ENCODE measurements at regions not wholly inside any gene's neighbourhood (a gene's known extent, or its start where the extent isn't known, plus 50 kb on each side); places are given as distances from the start of the nearest gene placed in this dataset.
"Not testable (repeated sequence)": the region's sequence is repeated elsewhere in the genome, so short reads cannot be mapped to it uniquely, and the experiment has no call there.

DNA sequence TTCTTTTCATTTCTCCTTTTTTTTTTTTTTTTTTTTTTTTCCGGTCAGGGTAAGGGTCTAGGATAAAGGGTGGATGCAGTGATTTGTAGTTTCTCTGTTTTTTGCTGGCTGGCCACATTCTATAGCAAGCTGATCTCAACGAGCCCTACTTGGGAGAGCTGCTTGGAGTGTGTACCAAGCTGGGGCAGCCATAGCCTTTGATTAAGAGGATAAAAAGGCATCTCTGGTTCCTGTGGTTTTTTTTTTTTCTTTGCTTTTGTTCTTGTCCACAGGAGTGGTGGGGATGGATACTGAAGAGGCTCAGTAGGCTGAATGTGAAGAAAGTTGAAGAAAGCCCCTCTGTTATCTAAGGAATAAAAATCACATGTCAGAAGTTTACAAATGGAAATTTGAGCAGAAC lies 955.3 kb upstream of the WWC1 start:
- no peak for DNase-seq (ENCODE audit: low read depth)

DNA sequence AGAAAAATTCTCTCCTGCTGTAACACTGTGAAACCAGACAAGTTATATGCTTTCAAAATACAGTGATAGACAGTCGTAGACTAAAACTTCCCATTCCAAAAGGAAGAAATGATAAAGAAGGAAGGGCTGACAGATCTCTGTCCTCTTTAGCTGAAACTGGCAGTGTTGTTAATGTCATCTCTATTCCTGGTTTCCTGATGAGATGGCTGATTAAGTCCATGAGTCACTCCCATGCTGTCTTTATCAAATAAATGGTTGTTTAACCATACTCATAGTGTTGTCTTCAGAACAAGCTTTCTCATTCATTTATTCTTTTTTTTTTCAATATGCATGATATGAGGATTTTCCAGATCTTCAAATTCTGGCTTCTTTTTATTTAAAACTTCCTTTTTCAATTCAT lies 952.2 kb upstream of the WWC1 start:
- no peak for DNase-seq (ENCODE audit: low read depth)

DNA sequence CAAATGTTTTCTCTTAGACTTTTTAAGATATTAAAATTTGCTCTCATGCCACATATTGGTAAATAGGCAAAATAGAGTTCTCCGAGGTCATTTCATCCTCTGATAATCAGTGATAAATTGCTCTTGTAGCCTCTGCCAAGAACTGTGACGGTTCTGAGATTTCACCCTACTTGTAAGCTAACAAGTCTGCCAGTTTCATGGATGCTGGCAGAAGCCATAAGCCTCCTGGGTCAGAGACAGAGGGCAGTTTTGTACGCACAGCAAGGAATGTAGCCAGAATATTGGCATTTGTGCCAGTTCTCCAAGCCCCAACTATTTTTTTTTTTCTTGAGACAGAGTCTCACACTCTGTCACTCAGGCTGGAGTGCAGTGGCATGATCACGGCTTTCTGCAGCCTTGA lies 945.0 kb upstream of the WWC1 start:
- no peak for DNase-seq (ENCODE audit: low read depth)

- DNase-seq (ENCODE audit: low read depth) = no peak
Observed at GRCh38 chr5:167348251-167348926, 943.1 kb upstream of the WWC1 start.

DNA sequence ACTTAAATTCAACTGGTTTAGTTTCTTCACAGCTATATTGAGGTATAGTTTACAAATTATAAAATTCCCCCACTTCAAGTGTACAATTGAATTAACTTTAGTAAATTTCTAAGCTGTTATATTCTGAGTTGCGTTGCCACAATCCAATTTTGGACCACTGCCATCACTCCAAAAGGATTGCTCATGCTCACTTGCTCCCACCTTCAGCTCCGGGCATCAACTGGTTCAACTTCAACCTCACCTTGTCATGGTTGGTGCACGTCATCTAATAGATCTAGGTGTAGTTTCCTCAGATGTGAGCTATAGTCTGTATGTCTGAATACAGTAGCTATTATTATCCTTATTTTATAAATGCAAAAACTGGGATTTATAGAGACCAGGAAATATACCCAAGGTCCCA lies 942.5 kb upstream of the WWC1 start:
- DNase-seq (ENCODE audit: low read depth) = no peak

DNA sequence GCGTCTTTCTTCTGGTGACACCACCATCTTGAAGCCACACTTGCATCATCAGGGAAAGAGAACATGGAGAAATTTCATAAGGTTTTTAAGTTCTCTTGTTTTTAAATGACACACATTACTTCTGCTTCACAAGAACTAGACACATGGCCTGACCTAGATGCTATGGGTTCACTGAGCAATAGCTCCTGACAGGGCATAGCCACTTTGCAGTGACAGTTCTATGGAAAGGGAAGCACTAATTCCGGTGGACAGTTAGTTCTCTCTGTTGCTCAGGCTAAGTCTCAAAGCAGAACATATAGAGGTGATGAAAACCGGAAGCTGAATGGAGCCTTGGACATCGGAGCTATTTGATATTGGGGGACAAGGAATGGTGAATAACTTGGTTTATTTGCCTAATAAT lies 940.1 kb upstream of the WWC1 start:
- no peak for DNase-seq (ENCODE audit: low read depth)

DNA sequence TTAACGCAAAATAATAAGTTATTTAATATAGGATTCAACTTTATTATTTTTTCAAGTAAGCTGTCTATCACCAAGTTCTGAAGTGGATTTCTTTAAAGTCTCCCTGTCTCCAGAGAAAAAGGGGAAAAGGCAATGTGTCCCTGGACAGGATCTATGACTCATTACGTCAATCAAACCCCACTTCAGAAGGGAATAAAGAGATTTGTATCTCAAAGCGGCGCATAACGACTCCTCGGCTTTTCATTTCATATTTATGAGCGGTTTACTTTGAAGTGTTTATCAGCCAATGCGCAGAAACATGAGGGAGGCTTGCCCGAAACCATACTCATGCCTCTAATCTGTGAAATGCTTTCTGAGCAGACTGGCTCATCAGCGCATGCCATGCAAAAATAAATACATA lies 938.6 kb upstream of the WWC1 start:
- no peak for DNase-seq (ENCODE audit: low read depth)

- DNase-seq (ENCODE audit: low read depth) = no peak
Observed at GRCh38 chr5:167355346-167355745, 936.1 kb upstream of the WWC1 start.

DNA sequence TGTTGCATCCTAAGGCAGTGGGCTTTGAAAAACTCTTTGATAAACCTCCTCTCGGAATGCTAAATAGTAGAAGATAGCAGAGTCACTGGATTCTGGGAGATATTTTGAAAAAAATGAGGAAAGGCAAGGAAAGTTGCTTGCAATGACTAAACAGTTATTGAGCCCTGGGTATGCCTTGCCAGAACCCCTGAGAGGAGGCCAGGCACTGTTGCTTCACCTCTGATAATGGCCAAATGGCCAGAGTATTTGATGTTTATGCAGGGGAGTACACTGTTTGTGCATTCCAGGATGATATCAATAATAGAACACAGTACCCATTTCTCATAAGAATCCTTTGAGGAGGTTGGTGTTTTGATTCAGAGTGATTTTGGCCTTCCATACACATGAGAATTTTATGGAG lies 935.1 kb upstream of the WWC1 start:
- DNase-seq (ENCODE audit: low read depth) = no peak

- DNase-seq (ENCODE audit: low read depth) = no peak
Observed at GRCh38 chr5:167358868-167359492, 932.5 kb upstream of the WWC1 start.

DNA sequence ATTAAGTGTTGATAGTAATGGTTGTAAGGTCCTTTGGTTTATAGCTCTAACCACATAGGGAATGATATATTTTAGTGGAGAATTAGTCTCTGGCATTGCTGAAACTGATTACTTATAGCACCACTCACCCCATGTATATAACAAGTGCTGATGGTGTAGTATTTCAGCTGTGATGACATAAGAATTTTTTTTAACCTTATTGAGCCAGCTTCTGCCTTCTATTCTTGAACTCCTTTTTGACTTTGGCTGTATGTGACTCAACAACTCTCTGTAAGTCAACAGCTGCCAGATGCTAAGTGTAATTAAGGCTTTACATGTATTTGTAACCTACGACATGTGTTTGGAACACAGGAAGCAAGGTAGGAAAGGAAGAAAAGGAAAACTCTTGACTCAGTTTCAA lies 929.6 kb upstream of the WWC1 start:
- DNase-seq (ENCODE audit: low read depth) = no peak

GRCh38 chr5:167363065-167363464 lies 928.4 kb upstream of the WWC1 start:
- DNase-seq (ENCODE audit: low read depth) = no peak

GRCh38 chr5:167375125-167375524 lies 916.3 kb upstream of the WWC1 start:
- DNase-seq (ENCODE audit: low read depth) = no peak

DNA sequence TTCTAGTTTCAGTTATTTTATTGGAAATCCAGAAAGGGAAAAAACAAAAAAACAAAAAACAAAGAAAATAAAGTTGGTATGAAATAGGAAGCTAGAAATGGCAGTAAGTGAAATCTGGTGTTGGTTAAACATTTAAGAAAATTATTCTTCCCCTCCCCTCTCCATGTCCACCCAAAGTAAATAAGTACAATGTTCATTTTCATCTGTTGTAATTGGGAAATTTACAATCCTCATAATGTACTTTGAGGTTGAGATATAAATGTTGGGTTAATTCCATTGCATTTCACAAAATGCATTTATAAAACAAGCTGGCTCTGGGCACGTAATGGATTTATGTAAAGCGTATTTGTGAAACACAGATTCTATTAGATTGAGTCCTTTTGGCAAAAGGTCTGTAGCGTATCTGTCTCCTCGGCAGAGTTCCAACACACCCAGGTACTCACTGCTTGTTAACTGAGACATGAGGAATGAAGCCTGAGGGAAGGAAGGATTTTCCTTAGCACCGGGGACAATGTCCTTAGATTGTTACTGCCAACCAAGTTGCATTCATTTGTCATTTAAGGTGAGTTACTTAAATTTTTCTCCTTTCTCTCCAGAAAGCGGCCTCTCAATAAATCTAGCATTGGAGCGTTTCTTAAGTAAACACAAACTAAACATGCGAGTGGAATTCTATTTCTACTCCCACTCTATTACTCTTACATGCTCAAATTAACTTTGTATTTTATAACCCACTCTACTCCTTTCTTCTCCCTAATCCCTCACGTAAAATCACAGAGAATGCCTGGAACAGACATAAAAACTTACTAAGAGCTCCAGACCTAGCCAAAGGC lies 912.3 kb upstream of the WWC1 start:
- DNase-seq (ENCODE audit: low read depth) = no peak

GRCh38 chr5:167381457-167381856 lies 910.0 kb upstream of the WWC1 start:
- no peak for DNase-seq (ENCODE audit: low read depth)

DNA sequence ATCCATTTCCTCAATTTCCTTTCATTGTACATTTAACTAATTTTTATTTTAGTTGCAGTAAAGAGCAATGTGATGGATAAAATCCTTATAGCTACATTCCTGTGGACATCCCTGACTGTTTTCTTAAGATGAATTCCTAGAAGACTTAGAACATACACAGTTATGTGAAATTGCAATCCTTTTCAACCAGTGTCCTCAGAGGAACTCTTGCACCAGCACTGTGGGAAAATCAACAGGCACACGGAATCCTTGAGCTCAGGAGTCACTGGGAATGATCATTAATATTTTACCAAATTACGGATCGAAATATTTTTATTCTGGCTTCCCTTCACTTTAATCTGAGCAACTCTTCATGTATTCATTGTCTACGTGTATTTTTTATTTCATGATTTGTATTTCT lies 901.9 kb upstream of the WWC1 start:
- DNase-seq (ENCODE audit: low read depth) = no peak

DNA sequence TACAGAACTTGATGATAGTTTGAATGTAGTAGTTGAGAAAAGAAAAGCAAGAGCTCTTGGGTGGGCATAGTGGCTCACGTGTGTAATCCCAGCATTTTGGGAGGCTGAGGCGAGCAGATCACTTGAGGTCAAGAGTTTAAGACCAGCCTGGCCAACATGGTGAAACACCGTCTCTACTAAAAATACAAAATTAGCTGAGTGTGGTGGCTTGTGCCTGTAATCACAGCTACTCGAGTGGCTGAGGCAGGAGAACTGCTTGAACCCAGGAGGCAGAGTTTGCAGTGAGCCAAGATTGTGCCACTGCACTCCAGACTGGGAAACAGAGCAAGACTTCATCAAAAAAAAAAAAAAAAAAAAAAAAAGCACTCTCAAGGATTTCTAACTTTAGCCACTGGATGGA lies 900.2 kb upstream of the WWC1 start:
- DNase-seq (ENCODE audit: low read depth) = not testable (repeated sequence)

DNA sequence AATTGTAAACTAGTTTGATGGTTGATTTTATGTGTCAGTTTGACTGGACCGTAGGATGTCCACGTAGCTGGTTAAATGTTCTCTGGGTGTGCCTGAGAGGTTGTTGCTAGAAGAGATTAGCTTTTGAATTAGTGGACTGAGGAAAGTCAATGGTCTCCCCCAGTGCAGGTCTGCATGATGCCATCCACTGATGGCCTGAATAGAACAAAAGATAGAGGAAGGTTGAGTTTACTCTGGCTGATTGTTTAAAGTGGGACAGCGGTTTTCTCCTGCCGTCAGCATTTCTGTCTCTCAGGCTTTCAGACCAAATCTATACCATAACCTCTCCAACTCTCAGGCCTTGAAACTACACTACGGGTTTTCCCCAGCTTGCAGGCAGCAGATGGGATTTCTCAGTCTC lies 899.2 kb upstream of the WWC1 start:
- no peak for DNase-seq (ENCODE audit: low read depth)

- no peak for DNase-seq (ENCODE audit: low read depth)
Observed at GRCh38 chr5:167393358-167393757, 898.1 kb upstream of the WWC1 start.

- no peak for DNase-seq (ENCODE audit: low read depth)
Observed at GRCh38 chr5:167402671-167403070, 888.8 kb upstream of the WWC1 start.

DNA sequence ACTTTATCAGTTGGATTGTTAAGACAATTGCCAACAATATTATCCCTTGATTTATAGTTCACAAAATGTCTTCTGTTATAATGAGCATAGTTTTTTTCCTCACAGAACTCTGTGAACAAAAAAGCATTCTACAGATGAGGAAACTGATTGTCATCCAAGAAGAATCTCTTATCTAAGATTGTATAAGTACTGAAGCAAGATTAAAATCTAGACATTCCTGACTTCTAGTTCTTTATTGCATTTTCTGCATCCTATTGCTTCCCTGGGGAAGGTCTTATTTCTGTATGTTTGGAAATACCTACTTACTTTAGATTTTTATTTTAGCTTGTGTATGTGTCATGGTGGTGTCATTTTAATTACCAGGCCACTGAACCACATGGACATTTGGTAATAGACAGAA lies 884.9 kb upstream of the WWC1 start:
- DNase-seq (ENCODE audit: low read depth) = no peak

GRCh38 chr5:167412556-167412955 lies 878.9 kb upstream of the WWC1 start:
- no peak for DNase-seq (ENCODE audit: low read depth)

GRCh38 chr5:167413506-167413905 lies 877.9 kb upstream of the WWC1 start:
- DNase-seq (ENCODE audit: low read depth) = no peak
